Neural crest cell (in vitro differentiated cells): ENCODE measurements at regions not wholly inside any gene's neighbourhood (a gene's known extent, or its start where the extent isn't known, plus 50 kb on each side); places are given as distances from the start of the nearest gene placed in this dataset.
"Not testable (repeated sequence)": the region's sequence is repeated elsewhere in the genome, so short reads cannot be mapped to it uniquely, and the experiment has no call there.

ENCODE experiments used
- DNase-seq: peaks from one replicate; pipeline ENCODE4 v3.0.0; 2021; ENCODE audit warnings: low read depth, mixed read lengths, low spot score
- H3K27ac Mint-ChIP-seq: one replicate; pipeline ENCODE4 v1.8.0; 2021; ENCODE audit warnings: mild to moderate bottlenecking, mixed read lengths; ENCODE audit not compliant: unreplicated experiment
- H3K27me3 Mint-ChIP-seq: 2 replicates; pipeline ENCODE4 v1.8.0; 2021; ENCODE audit warnings: low read depth, mild to moderate bottlenecking, mixed read lengths
- H3K36me3 Mint-ChIP-seq: 2 replicates; pipeline ENCODE4 v1.8.0; 2021; ENCODE audit warnings: low read depth, mild to moderate bottlenecking, mixed read lengths
- H3K4me1 Mint-ChIP-seq: 2 replicates; pipeline ENCODE4 v1.8.0; 2021; ENCODE audit warnings: mixed read lengths
- H3K4me3 Mint-ChIP-seq: one replicate; pipeline ENCODE4 v1.8.0; 2021; ENCODE audit warnings: mild to moderate bottlenecking, mixed read lengths
- H3K9me3 Mint-ChIP-seq: 2 replicates; pipeline ENCODE4 v1.8.0; 2021; ENCODE audit warnings: mixed read lengths
- TF ChIP-seq, protein P1 (sequence below): fragments of 200-600 bp; sonication (generic); conservative IDR thresholded peaks from 2 replicates; pipeline ENCODE4 v1.5.0; 2021; ENCODE audit warnings: antibody characterized with exemption, mild to moderate bottlenecking

DNA sequence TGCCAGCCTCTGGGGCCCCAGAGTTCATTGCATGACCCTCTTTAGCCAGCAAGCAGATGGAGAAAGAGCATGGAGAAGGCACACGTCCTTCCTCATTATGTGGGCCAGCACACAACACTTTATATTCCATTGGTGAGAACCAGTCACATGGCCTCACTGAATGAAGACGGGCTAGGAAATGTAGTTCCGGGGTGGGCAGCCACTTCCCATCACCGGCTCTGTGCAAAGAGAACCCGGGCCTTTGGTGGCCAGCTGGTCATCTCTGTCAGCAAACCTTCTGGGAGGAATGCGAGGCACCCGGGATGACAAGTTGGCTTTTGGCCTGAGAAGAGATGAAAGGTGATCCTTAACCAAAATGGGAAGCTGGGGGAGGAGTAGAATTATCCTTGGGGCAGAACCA, 90.2 kb upstream of the VGLL4 start:
- Mint-ChIP-seq H3K36me3 (no peaks in the 10 kb centered on the region), H3K4me1 (no peaks in the 10 kb centered on the region), H3K4me3 (no peak overlapping the region), H3K27me3 (peaks cover 19% of the 10 kb centered on the region), H3K27ac (no peak overlapping the region), H3K9me3 (no peaks in the 10 kb centered on the region)
- TF ChIP-seq, protein P1, sequence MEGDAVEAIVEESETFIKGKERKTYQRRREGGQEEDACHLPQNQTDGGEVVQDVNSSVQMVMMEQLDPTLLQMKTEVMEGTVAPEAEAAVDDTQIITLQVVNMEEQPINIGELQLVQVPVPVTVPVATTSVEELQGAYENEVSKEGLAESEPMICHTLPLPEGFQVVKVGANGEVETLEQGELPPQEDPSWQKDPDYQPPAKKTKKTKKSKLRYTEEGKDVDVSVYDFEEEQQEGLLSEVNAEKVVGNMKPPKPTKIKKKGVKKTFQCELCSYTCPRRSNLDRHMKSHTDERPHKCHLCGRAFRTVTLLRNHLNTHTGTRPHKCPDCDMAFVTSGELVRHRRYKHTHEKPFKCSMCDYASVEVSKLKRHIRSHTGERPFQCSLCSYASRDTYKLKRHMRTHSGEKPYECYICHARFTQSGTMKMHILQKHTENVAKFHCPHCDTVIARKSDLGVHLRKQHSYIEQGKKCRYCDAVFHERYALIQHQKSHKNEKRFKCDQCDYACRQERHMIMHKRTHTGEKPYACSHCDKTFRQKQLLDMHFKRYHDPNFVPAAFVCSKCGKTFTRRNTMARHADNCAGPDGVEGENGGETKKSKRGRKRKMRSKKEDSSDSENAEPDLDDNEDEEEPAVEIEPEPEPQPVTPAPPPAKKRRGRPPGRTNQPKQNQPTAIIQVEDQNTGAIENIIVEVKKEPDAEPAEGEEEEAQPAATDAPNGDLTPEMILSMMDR: no peak
- DNase-seq: no peak

GRCh38 chr3:11727207-11727606, 83.5 kb upstream of the VGLL4 start:
- DNase-seq: no peak
- TF ChIP-seq, protein P1: no peak
- H3K27me3 Mint-ChIP-seq: peaks cover 38% of the 10 kb centered on the region
- no peaks in the 10 kb centered on the region for H3K4me1 Mint-ChIP-seq
- no peak overlapping the region for H3K27ac Mint-ChIP-seq
- H3K4me3 Mint-ChIP-seq: no peak overlapping the region
- H3K9me3 Mint-ChIP-seq: no peaks in the 10 kb centered on the region
- no peaks in the 10 kb centered on the region for H3K36me3 Mint-ChIP-seq

GRCh38 chr3:11726146-11726545, 82.4 kb upstream of the VGLL4 start:
- no peaks in the 10 kb centered on the region for H3K4me1 Mint-ChIP-seq
- DNase-seq: no peak
- TF ChIP-seq, protein P1: no peak
- no peaks in the 10 kb centered on the region for H3K36me3 Mint-ChIP-seq
- H3K27me3 Mint-ChIP-seq: peaks cover 49% of the 10 kb centered on the region
- no peaks in the 10 kb centered on the region for H3K9me3 Mint-ChIP-seq
- no peak overlapping the region for H3K4me3 Mint-ChIP-seq
- no peak overlapping the region for H3K27ac Mint-ChIP-seq

DNA sequence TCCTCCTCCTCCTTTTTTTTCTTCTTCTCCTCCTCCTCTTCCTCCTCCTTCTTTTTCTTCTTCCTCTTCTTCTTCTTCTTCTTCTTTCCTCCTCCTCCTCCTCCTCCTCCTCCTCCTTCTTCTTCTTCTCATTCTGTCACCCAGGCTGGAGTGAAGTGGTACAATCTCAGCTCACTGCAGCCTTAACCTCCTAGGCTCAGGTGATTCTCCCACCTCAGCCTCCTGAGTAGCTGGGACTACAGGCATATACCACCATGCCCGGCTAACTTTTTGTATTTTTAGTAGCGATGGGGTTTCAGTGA, 81.6 kb upstream of the VGLL4 start:
- not testable (repeated sequence) for DNase-seq, H3K4me1 Mint-ChIP-seq, H3K4me3 Mint-ChIP-seq

DNA sequence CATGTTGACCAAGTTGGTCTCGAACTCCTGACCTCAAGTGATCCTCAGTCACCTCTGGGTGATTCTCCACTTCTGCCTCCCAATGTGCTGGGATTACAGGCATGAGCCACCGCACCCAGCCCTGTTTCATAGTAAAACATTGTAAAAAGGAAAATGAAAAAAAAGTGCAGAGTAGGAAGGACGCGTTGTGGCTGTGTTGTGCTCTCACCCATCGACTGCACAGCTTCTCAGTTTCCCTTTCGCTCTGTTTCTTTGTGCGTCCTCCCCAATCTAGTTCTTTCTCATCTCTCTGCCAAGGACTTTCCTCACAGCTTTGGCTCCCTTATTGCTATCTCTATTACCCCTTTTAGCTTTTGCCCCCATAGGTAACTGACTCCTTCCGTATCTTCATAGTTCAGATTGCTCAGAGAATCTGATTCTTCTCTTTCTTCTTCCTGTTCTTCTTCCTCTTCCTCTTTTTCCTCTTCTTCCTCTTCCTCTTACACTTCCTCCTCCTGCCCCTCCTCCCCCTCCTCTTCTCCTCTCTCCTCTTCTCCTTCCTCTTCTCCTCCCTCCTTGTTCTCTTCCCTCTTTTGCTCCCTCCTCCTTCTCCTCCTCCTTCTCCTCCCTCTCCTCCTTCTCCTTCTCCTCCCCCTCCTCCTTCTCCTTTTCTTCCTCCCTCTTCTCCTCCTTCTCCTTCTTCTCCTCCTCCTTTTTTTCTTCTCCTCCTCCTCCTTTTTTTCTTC, 81.1 kb upstream of the VGLL4 start:
- Mint-ChIP-seq H3K27ac (no peak overlapping the region), H3K4me1 (peaks cover 7% of the 10 kb centered on the region), H3K36me3 (no peaks in the 10 kb centered on the region), H3K27me3 (peaks cover 56% of the 10 kb centered on the region), H3K9me3 (no peaks in the 10 kb centered on the region), H3K4me3 (peak overlapping the region; percentile 13)
- TF ChIP-seq, protein P1: no peak
- DNase-seq: no peak

More for the DNA sequence above, 81.6 kb upstream of the VGLL4 start:
- H3K36me3 Mint-ChIP-seq, H3K27ac Mint-ChIP-seq, H3K9me3 Mint-ChIP-seq: not testable (repeated sequence)
- H3K27me3 Mint-ChIP-seq: peaks cover 54% of the 10 kb centered on the region

DNA sequence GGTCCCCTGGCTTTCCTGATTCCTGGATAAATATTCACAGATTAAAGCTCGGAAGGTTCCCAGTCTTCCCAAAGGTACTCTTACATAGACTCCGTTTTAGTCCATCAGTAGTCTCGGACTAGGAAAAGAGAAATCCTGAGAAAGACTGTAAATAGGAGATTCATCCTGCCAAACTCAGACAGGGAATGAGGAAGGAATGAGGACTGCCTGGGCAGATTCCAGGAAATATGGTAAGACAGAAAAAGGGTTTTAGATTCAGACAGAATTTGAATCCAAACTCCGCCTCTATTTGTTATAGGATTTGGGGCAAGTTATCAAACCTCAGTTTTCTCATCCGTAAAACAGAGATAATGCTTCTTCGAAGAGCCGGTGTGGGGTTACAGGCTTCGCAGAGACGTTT, 77.8 kb upstream of the VGLL4 start:
- no peak for DNase-seq
- Mint-ChIP-seq H3K36me3 (no peaks in the 10 kb centered on the region), H3K27ac (no peak overlapping the region), H3K4me3 (peak overlapping the region; percentile 84), H3K9me3 (no peaks in the 10 kb centered on the region), H3K27me3 (peaks cover 61% of the 10 kb centered on the region), H3K4me1 (peaks cover 18% of the 10 kb centered on the region)
- TF ChIP-seq, protein P1: no peak
